GM19372 (cell line): ENCODE measurements at regions not wholly inside any gene's neighbourhood (a gene's known extent, or its start where the extent isn't known, plus 50 kb on each side); places are given as distances from the start of the nearest gene placed in this dataset.
"Not testable (repeated sequence)": the region's sequence is repeated elsewhere in the genome, so short reads cannot be mapped to it uniquely, and the experiment has no call there.

Source experiments
- ATAC-seq: cut with Tn5 transposase; IDR thresholded peaks from one replicate; pipeline ENCODE4 v1.9.1; 2021; ENCODE audit warnings: mild to moderate bottlenecking, low read depth, moderate library complexity; ENCODE audit not compliant: unreplicated experiment

GRCh38 chr11:13214276-13214675 lies 63.3 kb upstream of the BMAL1 start:
- ATAC-seq = no peak

- ATAC-seq = no peak
Observed at GRCh38 chr11:13215149-13215548, 62.4 kb upstream of the BMAL1 start.

- ATAC-seq = no peak
Observed at GRCh38 chr11:13216019-13216710, 61.4 kb upstream of the BMAL1 start.

GRCh38 chr11:13216711-13217075 lies 60.9 kb upstream of the BMAL1 start:
- ATAC-seq = no peak

GRCh38 chr11:13218685-13219084 lies 58.9 kb upstream of the BMAL1 start:
- ATAC-seq = not testable (repeated sequence)

- ATAC-seq = no peak
Observed at GRCh38 chr11:13220148-13220547, 57.4 kb upstream of the BMAL1 start.

GRCh38 chr11:13221722-13222121 lies 55.9 kb upstream of the BMAL1 start:
- no peak for ATAC-seq

GRCh38 chr11:13222285-13222684 lies 55.3 kb upstream of the BMAL1 start:
- ATAC-seq = no peak

GRCh38 chr11:13223112-13223511 lies 54.5 kb upstream of the BMAL1 start:
- no peak for ATAC-seq

- ATAC-seq = no peak
Observed at GRCh38 chr11:13224324-13224723, 53.3 kb upstream of the BMAL1 start.

- no peak for ATAC-seq
Observed at GRCh38 chr11:13225038-13226001, 52.3 kb upstream of the BMAL1 start.

GRCh38 chr11:13227676-13228255 lies 49.8 kb upstream of the BMAL1 start:
- ATAC-seq = no peak
